HL-60 (cell line): ENCODE measurements at regions not wholly inside any gene's neighbourhood (a gene's known extent, or its start where the extent isn't known, plus 50 kb on each side); places are given as distances from the start of the nearest gene placed in this dataset.
"Not testable (repeated sequence)": the region's sequence is repeated elsewhere in the genome, so short reads cannot be mapped to it uniquely, and the experiment has no call there.

Experiments
- DNase-seq, 2 experiments: peaks; one replicate each; pipeline ENCODE4 v3.0.0-alpha.2; 2010 to 2020; ENCODE audit warnings: low read depth in 1 of 2, low spot score in 1 of 2
- H3K27ac ChIP-seq: fragments of 250-450 bp; sonication (Bioruptor Pico); replicated peaks from 2 replicates; pipeline ENCODE4 v1.5.1; 2020; ENCODE audit warnings: mild to moderate bottlenecking, moderate library complexity
- H3K27me3 ChIP-seq: fragments of 250-450 bp; sonication (Bioruptor Pico); 2 replicates; pipeline ENCODE4 v1.5.1; 2021; ENCODE audit warnings: mild to moderate bottlenecking, moderate library complexity; ENCODE audit not compliant: insufficient read depth, poor library complexity, severe bottlenecking
- H3K4me3 ChIP-seq: replicated peaks from 2 replicates; pipeline ENCODE4 v1.5.1; 2011; ENCODE audit warnings: mild to moderate bottlenecking, control low read depth, low read length; ENCODE audit not compliant: insufficient read depth
- GABPA ChIP-seq: IDR thresholded peaks from 2 replicates; pipeline ENCODE4 v1.6.1; 2012; ENCODE audit warnings: low read depth
- POLR2AphosphoS5 ChIP-seq: IDR thresholded peaks from 2 replicates; pipeline ENCODE4 v1.6.1; 2012; ENCODE audit warnings: low read depth
- REST ChIP-seq: IDR thresholded peaks from 2 replicates; pipeline ENCODE4 v1.6.1; 2012; ENCODE audit warnings: low read depth; ENCODE audit not compliant: insufficient replicate concordance
- SPI1 ChIP-seq: IDR thresholded peaks from 2 replicates; pipeline ENCODE4 v1.6.1; 2012; ENCODE audit warnings: low read depth, mild to moderate bottlenecking, borderline replicate concordance
- TF ChIP-seq, protein P1 (sequence below): IDR thresholded peaks from one replicate; pipeline ENCODE4 v1.5.1; 2011; ENCODE audit warnings: low read length, control low read depth, inconsistent platforms; ENCODE audit not compliant: insufficient read depth

DNA sequence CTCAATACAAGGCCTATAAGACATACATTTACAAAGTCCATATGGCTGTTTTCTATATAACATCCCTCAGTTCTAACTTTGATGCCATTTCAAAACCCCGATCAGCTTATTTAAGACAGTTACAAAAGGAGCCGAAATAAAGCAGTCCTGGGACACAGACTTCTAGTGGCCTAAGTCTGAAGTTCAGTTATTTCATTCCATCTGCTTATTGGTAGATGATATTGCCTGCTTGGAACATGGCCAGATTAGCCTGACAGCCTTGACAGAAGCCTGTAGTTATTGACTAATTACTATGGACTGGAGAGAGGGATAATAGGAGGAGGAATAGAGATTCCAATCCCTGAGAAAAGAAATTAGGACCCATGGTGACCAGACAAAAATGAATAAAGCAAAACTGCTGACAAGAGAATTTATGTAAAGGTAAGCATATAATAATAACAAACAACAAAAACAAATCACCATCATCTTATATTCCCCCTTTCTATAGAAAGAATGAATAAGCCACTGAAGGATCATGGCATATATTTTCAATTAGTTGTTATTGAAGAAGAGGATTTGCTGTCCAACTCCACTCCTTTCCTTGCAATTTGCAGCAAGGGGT, 206.3 kb upstream of the TOM1L1 start:
- Histone ChIP-seq H3K27ac (no peak overlapping the region), H3K4me3 (no peak overlapping the region), H3K27me3 (no peaks in the 10 kb centered on the region)
- TF ChIP-seq POLR2AphosphoS5 (no peak), GABPA (no peak), SPI1 (no peak), REST (no peak)
- TF ChIP-seq, protein P1, sequence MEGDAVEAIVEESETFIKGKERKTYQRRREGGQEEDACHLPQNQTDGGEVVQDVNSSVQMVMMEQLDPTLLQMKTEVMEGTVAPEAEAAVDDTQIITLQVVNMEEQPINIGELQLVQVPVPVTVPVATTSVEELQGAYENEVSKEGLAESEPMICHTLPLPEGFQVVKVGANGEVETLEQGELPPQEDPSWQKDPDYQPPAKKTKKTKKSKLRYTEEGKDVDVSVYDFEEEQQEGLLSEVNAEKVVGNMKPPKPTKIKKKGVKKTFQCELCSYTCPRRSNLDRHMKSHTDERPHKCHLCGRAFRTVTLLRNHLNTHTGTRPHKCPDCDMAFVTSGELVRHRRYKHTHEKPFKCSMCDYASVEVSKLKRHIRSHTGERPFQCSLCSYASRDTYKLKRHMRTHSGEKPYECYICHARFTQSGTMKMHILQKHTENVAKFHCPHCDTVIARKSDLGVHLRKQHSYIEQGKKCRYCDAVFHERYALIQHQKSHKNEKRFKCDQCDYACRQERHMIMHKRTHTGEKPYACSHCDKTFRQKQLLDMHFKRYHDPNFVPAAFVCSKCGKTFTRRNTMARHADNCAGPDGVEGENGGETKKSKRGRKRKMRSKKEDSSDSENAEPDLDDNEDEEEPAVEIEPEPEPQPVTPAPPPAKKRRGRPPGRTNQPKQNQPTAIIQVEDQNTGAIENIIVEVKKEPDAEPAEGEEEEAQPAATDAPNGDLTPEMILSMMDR: no peak
- DNase-seq: no peak

GRCh38 chr17:54712798-54713197, 187.9 kb upstream of the TOM1L1 start:
- not testable (repeated sequence) for H3K4me3 ChIP-seq, DNase-seq, H3K27me3 ChIP-seq, H3K27ac ChIP-seq

DNA sequence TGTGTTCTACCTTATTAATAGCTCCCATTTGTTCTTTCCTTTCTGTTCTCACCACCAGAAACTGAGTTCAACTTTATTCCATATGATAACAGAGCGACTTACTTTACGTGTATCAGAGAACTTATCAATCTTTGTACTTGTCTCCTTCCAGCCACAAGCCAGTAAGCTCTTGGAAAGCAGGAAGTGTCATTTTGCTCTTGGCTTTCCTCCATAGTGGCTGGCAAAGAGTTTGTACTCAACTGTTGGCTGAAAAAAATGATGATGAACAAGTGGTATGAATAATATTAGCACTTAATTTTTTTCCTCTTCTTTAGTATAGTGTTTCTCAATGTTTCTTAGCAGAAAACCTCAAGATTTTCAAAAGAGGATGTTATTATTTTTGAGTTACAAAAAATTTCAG, 182.4 kb upstream of the TOM1L1 start:
- TF ChIP-seq REST (no peak), GABPA (no peak), SPI1 (no peak)
- TF ChIP-seq, protein P1: no peak
- DNase-seq: no peak
- H3K27ac ChIP-seq: no peak overlapping the region
- H3K27me3 ChIP-seq: no peaks in the 10 kb centered on the region
- H3K4me3 ChIP-seq: no peak overlapping the region

- DNase-seq: no peak
- H3K4me3 ChIP-seq: no peak overlapping the region
- TF ChIP-seq GABPA (no peak), SPI1 (no peak), POLR2AphosphoS5 (no peak), REST (no peak)
- TF ChIP-seq, protein P1: no peak
- no peaks in the 10 kb centered on the region for H3K27me3 ChIP-seq
- no peak overlapping the region for H3K27ac ChIP-seq
Observed at GRCh38 chr17:54727624-54728023, 173.0 kb upstream of the TOM1L1 start.
